Esophagus muscularis mucosa (tissue), 4 donors: ENCODE measurements at regions not wholly inside any gene's neighbourhood (a gene's known extent, or its start where the extent isn't known, plus 50 kb on each side); places are given as distances from the start of the nearest gene placed in this dataset.

Experiments used
- DNase-seq: peaks from one replicate; pipeline ENCODE4 v3.0.0-alpha.2; 2017; ENCODE audit errors: extremely low spot score
- H3K27ac ChIP-seq, 4 donors: fragments of 200-600 bp; sonication (generic); replicated peaks in 1 of 4; 1 replicate in 3 of 4; 2 replicates in 1 of 4; pipeline ENCODE4 v1.5.1; 2016 to 2019; ENCODE audit warnings: mild to moderate bottlenecking in 1 of 4
- H3K27me3 ChIP-seq, 4 donors: fragments of 200-600 bp; sonication (generic); one replicate each; pipeline versions ENCODE4 v1.5.1 to v1.6.0; 2016 to 2019
- H3K36me3 ChIP-seq, 4 donors: fragments of 200-600 bp; sonication (generic); one replicate each; pipeline ENCODE4 v1.5.1; 2016 to 2019
- H3K4me1 ChIP-seq, 4 donors: fragments of 200-600 bp; sonication (generic); one replicate each; pipeline ENCODE4 v1.5.1; 2016 to 2019
- H3K4me3 ChIP-seq, 4 donors: fragments of 200-600 bp; sonication (generic); 1 replicate in 2 of 4; 2 replicates in 2 of 4; pipeline ENCODE4 v1.5.1; 2016 to 2019; ENCODE audit warnings: mild to moderate bottlenecking in 4 of 4, moderate library complexity in 1 of 4
- H3K9me3 ChIP-seq, 4 donors: fragments of 200-600 bp; sonication (generic); 1 replicate in 3 of 4; 2 replicates in 1 of 4; pipeline ENCODE4 v1.5.1; 2016 to 2019
- CTCF ChIP-seq, 3 experiments: fragments of 200-600 bp in 2 of 3; fragments of 450-650 bp in 1 of 3; sonication (generic) in 2 of 3; IDR thresholded peaks; one replicate each; pipeline ENCODE4 v1.5.1; 2017 to 2019; ENCODE audit warnings: antibody characterized with exemption in 3 of 3, mild to moderate bottlenecking in 2 of 3, moderate library complexity in 1 of 3
- EP300 ChIP-seq: sonication (generic); formaldehyde crosslinking; IDR thresholded peaks from one replicate; pipeline ENCODE4 v1.6.1; 2017; ENCODE audit warnings: antibody characterized with exemption
- POLR2A ChIP-seq: fragments of 450-650 bp; IDR thresholded peaks from one replicate; pipeline ENCODE4 v1.6.1; 2017; ENCODE audit warnings: antibody characterized with exemption, moderate library complexity, mild to moderate bottlenecking, low read depth
- POLR2AphosphoS5 ChIP-seq, 2 donors: sonication (generic); formaldehyde crosslinking; IDR thresholded peaks; one replicate each; pipeline ENCODE4 v1.6.1; 2017; ENCODE audit warnings: antibody characterized with exemption in 2 of 2
- WGBS: methylation state at CpG from one replicate; pipeline ENCODE4 v1.1.5; 2018; 5-methylcytosine and 5-hydroxymethylcytosine counted together
- intact Hi-C: fragments of 100-400 bp; cut with DNase I; formaldehyde crosslinking; loops from one replicate; pipeline ENCODE4 v1.15.1; 2023

- 69% methylated on average over 3 of the region's 3 CpGs for WGBS
- no peaks in the 10 kb centered on the region for H3K36me3 ChIP-seq
- no peak overlapping the region for H3K27ac ChIP-seq
- H3K27me3 ChIP-seq = no peaks in the 10 kb centered on the region
- no peak overlapping the region for H3K4me3 ChIP-seq
- TF ChIP-seq POLR2AphosphoS5 (IDR thresholded peaks at IDR 0.05) (no peak), EP300 (no peak)
- peaks cover 0 to 14% (median 4%) of the 10 kb centered on the region in 4 donors for H3K4me1 ChIP-seq
- intact Hi-C loops = no loop called here
- DNase-seq = no peak
- peaks cover 0 to 8% (median 2%) of the 10 kb centered on the region in 4 donors for H3K9me3 ChIP-seq
Measured at GRCh38 chr2:147575106-147575505, 269.7 kb upstream of the ACVR2A start.

- TF ChIP-seq EP300 = no peak
- no peak for TF ChIP-seq POLR2A
- no peak for TF ChIP-seq POLR2AphosphoS5 (IDR thresholded peaks at IDR 0.05)
Measured at GRCh38 chr2:147572622-147573021, 272.2 kb upstream of the ACVR2A start.

GRCh38 chr2:147569426-147569825, 275.4 kb upstream of the ACVR2A start:
- intact Hi-C loops = no loop called here
- Histone ChIP-seq H3K4me1 (no peaks in the 10 kb centered on the region), H3K36me3 (no peaks in the 10 kb centered on the region), H3K4me3 (no peak overlapping the region), H3K27ac (no peak overlapping the region), H3K27me3 (no peaks in the 10 kb centered on the region), H3K9me3 (peaks cover 0 to 8% (median 2%) of the 10 kb centered on the region in 4 donors)
- WGBS = 50% methylated on average over 3 of the region's 3 CpGs
- TF ChIP-seq POLR2AphosphoS5 (IDR thresholded peaks at IDR 0.05) = no peak
- TF ChIP-seq CTCF (IDR thresholded peaks at IDR 0.05) = no peak
- no peak for TF ChIP-seq POLR2A
- TF ChIP-seq EP300 = no peak
- DNase-seq = no peak

More at GRCh38 chr2:147572622-147573021, 272.2 kb upstream of the ACVR2A start:
- DNase-seq = no peak
- Histone ChIP-seq H3K9me3 (peaks cover 0 to 8% (median 2%) of the 10 kb centered on the region in 4 donors), H3K36me3 (no peaks in the 10 kb centered on the region), H3K27ac (no peak overlapping the region), H3K4me3 (no peak overlapping the region), H3K4me1 (peaks cover 0 to 12% (median 4%) of the 10 kb centered on the region in 4 donors), H3K27me3 (no peaks in the 10 kb centered on the region)
- WGBS = 96% methylated on average over 2 of the region's 2 CpGs
- intact Hi-C loops = no loop called here

- H3K36me3 ChIP-seq = no peaks in the 10 kb centered on the region
- H3K27ac ChIP-seq = no peak overlapping the region
- H3K27me3 ChIP-seq = no peaks in the 10 kb centered on the region
- TF ChIP-seq EP300 = no peak
- TF ChIP-seq POLR2AphosphoS5 (IDR thresholded peaks at IDR 0.05) = no peak
- TF ChIP-seq POLR2A = no peak
- TF ChIP-seq CTCF (IDR thresholded peaks at IDR 0.05) = no peak
- DNase-seq = no peak
- 87% methylated on average over 3 of the region's 3 CpGs for whole genome bisulfite sequencing
- H3K4me1 ChIP-seq = no peaks in the 10 kb centered on the region
- peaks cover 0 to 8% (median 2%) of the 10 kb centered on the region in 4 donors for H3K9me3 ChIP-seq
- H3K4me3 ChIP-seq = no peak overlapping the region
- intact Hi-C loops = no loop called here
Measured at GRCh38 chr2:147568109-147568508, 276.7 kb upstream of the ACVR2A start.

GRCh38 chr2:147567136-147567535, 277.7 kb upstream of the ACVR2A start:
- Histone ChIP-seq H3K4me1 (no peaks in the 10 kb centered on the region), H3K36me3 (no peaks in the 10 kb centered on the region), H3K9me3 (peaks cover 0 to 8% (median 2%) of the 10 kb centered on the region in 4 donors), H3K27me3 (no peaks in the 10 kb centered on the region), H3K4me3 (no peak overlapping the region), H3K27ac (no peak overlapping the region)
- intact Hi-C loops = no loop called here
- 41% methylated on average over 2 of the region's 2 CpGs for WGBS
- DNase-seq = no peak
- no peak for TF ChIP-seq CTCF (IDR thresholded peaks at IDR 0.05)
- TF ChIP-seq POLR2AphosphoS5 (IDR thresholded peaks at IDR 0.05) = no peak
- TF ChIP-seq POLR2A = no peak
- TF ChIP-seq EP300 = no peak
